ENCODE measurements at regions not wholly inside any gene's neighbourhood (a gene's known extent, or its start where the extent isn't known, plus 50 kb on each side); places are given as distances from the start of the nearest gene placed in this dataset.
"Not testable (repeated sequence)": the region's sequence is repeated elsewhere in the genome, so short reads cannot be mapped to it uniquely, and the experiment has no call there.

DNA sequence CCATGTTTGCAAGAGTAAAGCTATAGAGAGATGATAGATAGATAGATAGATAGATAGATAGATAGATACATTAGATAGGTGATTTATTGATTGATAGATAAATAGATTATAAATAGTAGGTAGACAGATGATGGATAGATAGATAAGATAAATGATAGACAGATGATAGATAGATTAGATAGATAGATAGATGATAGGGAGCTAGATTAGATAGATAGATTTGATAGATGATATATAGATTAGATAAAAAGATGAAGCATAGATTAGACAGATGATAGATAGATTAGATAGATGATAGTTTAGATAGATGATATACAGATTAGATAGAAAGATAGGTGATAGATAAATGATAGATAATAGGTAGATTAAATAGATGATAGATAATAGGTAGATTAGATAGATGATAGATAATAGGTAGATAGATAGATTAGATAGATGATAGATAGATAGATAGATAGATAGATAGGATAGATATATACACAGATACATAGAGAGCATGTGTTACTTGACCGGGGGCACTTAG, 243.3 kb upstream of the FOXK1 start:
- DNase-seq: no peak

DNA sequence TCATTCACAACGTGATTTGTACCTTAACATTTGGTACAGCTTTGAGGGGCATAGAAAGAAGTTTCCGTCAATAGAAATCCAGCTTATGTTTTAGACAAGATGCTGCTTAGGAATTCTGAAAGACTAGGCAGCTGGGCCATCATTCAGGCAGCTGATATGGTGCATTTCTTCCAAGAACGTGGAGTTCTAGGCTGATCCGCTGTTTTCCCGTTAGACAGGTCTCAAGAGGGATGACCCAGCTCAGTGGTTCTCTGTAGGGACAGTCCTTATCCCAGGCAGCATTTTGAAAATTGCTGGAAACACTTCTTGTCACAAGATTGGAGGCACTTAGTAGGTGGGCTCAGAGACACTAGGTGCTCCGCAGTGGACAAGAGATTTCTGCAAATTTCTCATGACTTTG, 242.7 kb upstream of the FOXK1 start:
- no peak for DNase-seq

DNA sequence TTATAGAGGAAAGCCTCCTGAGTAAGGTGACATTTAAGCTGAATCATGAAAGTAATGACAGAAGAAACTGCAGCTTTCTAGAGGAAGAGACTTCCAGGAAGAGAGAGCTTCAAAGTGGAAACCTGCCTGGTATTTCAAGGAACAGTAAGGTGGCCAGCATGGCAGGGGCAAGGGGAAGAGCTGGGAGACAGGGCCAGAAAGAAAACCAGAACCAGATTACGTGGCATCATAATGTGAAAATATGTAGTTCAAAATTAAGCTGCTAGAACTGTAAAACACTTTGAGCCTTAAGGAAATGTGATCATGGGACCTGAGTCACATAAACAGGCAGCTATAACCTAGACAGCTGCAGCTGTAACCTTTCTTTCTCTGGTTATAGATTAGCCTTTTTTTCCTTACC, 238.0 kb upstream of the FOXK1 start:
- DNase-seq: no peak

DNA sequence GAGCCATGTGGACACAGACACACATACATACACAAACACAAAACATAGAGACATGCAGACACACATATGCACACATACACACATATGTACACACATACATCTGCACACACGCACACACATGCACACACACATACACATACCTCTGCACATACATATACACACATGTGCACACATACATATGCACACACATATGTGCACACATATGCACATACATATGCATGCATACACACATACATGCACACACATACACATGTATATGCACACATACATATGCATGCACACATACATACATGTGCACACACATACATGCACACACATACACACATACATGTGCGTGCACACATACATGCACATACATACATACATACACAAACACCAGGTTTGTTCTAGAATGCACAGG, 236.3 kb upstream of the FOXK1 start:
- no peak for DNase-seq

DNA sequence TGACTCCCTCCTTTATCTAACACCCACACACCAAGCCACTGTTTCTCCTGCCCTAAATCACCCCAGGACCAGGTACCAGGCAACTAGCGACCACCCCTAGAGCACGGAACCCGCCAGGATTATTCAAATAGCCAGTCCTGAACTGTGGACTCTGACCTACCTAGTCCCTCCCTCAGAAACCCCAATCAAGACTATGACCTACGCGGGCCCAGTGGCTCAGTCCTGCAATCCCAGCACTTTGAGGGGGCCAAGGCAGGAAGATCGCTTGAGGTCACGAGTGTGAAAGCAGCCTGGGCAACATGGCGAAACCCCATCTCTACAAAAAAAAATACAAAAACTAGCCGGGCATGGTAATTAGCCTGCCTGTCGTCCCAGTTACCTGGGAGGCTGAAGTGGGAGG, 232.8 kb upstream of the FOXK1 start:
- no peak for DNase-seq

DNA sequence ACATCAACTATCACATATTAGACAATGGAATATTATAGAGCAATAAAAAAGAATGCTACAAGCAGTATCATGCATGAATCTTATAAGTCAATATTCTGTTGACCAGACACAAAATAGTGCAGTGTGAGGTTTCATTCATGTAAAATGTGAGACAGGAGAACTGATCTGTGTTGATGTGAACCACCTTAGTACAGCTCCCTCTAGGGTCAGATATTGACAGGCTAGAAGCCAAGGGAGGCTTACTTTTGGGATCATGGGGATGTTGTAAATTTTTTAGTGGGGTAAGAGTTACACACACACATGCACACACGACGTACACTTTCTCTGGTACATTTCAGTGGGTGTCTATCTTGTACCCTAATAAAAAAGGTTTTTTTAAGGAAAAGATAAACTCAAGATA, 231.6 kb upstream of the FOXK1 start:
- DNase-seq: no peak

DNA sequence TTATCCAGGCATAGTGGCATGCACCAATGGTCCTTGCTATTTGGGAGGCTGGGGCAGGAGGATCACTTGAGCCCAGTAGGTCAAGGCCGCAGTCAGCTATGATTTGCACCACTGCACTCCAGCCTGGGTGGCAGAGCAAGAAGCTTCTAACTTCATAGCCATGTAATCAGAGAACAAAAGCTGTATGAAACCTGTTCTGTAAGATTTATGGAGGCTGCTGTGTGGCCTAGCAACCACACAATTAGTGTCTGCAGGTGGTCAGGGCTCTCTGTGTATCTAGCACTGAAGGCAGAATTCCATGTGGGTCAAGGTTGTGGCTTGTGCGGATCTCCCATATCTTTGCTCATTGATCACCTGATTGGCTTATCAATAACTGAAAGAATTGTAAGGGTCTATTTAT, 221.5 kb upstream of the FOXK1 start:
- no peak for DNase-seq

DNA sequence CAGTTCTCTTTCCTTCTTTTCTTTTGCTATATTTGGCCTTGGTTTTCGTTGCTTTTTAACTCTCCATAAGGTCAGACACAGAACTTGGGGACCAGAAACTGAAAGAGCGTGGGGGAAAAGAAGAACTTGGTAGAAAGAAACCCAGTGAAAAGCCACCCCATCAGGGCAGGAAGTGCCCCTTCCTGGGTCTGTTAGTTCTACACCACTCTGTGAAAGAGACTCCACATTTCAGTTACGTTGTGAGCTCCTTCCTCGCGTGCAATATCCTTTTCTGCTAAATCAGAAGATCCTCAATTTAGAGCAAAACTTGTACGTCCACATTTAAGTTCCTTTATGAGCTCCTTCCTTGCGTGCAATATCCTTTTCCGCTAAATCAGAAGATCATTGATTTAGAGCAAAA, 220.6 kb upstream of the FOXK1 start:
- no peak for DNase-seq

DNA sequence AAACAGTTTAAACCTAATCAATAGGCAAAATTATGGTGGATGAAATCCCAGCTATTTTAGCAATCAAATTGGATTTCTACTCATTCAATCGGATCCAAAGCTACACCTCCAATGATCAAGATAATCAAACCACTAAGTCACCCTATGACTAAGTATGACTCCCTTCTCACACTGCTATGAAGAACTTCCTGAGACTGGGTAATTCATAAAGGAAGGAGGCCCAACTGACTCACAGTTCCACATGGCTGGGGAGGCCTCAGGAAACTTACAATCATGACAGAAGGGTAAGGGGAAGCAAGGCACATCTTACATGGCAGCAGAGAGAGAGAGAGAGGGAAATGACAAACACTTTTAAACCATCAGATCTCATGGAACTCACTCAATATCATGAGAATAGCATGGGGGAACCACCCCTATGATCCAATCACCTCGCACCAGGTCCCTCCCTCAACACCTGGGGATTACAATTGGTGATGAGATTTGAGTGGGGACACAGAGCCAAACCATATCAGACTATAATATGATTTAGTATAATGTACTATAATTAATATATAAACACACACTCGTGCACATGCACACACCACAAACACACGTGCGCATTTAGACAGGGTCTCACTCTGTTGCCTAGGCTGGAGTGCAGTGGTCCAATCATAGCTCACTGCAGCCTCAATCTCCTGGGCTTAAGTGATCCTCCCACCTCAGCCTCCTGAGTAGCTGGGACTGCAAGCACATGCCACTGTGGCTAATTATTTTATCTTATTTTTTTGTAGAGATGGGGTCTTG, 213.6 kb upstream of the FOXK1 start:
- no peak for DNase-seq

DNA sequence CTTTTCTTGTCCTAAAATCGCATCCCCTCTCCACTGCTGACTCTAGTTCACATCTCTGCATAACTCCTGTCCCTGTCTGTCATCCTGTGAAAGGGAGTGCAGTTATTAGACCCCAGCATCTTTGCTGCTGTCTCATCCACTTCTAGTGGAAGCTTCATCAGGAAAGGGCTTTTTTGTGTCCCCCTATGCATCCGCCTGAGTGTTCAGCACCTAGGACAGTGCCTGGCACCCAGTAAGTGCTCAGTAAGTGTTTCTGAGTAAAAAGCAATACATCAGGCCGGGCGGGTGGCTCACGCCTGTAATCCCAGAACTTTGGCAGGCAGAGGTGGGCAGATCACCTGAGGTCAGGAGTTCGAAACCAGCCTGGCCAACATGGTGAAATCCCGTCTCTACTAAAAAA, 211.8 kb upstream of the FOXK1 start:
- no peak for DNase-seq

DNA sequence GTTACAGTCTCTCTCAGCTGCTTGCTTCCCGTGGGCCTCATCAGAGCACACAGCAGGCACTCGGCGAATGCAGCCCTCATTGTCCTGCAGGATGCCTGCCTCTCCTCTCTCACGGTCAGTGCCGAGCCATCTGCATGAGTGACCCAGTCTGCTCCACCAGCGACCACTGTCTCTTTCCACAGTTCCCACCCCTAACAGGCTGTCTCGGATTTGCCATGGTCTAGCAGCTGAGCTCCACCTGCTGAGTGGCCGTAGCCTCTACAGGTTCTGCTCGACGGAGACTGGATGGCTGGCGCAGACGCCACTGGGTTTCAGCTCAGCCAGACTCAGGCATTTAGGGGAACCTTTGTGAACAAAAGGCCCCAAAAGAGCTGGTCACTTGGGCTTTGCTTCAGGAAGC, 209.4 kb upstream of the FOXK1 start:
- DNase-seq: no peak

DNA sequence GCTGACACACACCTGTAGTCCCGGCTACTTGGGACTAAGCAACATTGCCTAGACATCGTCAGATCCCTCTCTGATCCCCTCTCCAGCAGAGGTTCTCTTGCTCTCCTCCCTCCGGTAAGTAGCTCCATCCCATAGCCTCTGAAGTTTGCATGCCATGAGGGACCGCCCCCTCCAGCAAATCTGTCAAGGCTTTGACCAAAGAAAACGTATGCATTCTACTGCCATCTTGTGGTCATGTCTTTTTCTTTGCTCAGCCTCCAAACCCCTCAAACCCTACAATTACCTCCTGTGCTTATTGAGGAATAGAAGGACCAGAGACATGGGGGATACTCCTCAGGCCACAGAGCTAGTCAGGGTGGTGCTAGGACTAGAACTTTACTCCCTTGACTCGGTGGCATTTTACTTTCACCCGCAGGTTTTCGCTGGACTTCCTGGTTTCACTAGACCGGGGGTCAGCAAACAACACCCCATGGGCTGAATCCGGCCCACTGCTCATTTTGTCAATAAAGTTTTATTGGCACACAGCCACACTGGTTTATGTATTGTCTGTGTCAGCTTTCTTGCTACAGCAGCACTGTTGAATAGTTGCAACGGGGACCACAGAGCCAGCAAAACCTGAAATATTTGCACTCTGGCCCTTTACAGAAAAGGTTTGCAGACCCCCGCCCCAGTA, 202.6 kb upstream of the FOXK1 start:
- no peak for DNase-seq

DNA sequence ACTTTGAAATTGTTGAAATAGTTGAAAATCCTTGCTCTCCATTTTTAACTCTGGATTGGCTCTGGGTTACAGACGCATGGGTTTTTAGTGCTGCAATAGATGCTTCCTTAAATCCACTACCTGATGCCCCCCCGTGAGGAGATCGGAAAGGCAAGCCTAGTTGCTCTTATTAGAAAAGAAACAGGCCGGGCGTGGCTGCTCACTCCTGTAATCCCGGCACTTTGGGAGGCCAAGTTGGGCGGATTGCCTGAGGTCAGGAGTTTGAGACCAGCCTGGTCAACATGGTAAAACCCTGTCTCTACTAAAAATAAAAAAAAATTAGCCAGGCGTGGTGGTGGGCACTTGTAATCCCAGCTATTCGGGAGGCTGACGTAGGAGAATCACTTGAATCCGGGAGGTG, 202.0 kb upstream of the FOXK1 start:
- DNase-seq: not testable (repeated sequence)

DNA sequence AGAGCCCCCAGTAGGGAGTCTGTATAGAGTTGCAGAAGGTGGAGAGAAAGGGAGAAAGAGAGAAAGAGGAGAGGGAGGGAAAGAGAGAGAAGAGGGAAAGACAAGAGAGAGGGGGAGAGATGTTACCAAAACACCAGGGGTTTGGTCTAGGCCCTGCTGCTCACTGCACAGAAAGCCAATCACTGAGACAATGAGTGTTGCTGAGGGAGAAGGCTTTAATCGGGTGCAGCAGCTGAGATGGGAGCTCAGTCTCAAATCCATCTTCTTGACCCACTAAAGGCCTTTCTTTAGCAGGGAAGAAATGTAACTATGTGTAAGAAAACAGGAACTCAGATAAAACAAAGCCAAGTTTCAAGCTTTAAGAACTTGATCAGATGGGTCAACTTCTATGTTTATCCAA, 198.2 kb upstream of the FOXK1 start:
- no peak for DNase-seq

DNA sequence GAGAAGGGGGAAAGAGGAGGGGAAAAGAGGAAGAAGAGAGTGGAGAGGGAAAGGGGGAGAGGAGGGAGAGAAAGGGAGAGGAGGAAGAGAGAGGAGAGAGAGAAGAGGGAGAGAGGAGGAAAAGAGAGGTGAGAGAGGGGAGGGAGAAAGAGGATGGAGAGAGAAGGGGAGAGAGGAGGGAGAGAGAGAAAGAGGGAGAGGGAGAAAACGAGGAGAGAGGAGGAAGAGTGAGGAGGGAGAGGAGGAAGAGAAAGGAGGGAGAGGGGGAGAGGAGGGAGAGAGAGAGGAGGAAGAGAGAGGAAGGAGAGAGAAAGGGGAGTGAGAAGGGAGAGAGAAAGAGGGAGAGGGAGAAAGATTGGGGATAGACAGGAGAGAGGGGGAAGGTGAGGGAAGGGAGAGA, 197.6 kb upstream of the FOXK1 start:
- no peak for DNase-seq

DNA sequence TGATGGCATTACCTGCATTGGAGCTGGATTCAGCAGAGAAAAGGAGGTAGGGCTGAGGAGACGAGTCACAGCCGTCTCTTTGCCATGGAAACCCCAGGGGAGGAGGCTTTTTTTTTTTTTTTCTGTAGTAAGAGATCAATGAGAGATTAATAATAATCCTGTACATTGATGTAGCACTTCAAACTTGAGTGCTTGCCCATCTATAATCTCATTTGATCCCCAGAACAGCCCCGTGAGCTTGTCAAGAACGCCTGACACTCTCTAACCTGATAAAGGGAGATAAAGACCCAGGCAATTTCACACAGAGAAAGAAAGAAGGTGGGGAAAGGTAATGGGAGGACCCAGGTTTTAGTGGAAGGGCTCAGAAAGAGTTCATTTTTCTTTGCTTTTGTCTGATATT, 195.2 kb upstream of the FOXK1 start:
- no peak for DNase-seq

DNA sequence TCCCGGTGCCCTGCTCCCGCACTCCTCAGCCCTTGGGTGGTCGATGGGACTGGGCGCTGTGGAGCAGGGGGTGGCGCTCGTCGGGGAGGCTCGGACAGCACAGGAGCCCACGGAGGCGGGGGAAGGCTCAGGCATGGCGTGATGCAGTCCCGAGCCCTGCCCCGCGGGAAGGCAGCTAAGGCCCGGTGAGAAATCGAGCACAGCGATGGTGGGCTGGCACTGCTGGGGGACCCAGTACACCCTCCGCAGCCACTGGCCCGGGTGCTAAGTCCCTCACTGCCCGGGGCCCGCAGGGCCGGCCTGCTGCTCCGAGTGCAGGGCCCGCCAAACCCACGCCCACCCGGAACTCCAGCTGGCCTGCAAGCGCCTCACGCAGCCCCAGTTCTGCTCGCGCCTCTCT, 185.2 kb upstream of the FOXK1 start:
- not testable (repeated sequence) for DNase-seq

DNA sequence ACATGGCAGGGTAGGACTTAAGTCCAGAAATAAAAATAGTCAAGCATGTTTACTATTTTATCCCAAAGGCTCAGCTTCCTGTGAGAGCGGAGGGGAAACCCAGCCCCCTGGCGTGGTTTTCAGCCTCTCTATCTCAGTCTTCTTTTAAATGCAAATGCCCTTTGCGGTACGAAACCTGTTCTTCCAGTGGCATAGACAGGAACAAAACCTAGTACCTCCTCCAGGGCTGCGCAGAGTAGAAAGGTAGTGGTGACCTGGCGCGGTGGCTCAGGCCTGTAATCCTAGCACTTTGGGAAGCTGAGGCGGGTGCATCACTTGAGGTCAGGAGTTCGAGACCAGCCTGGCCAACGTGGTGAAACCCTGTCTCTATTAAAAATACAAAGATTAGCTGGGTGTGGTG, 181.3 kb upstream of the FOXK1 start:
- no peak for DNase-seq

DNA sequence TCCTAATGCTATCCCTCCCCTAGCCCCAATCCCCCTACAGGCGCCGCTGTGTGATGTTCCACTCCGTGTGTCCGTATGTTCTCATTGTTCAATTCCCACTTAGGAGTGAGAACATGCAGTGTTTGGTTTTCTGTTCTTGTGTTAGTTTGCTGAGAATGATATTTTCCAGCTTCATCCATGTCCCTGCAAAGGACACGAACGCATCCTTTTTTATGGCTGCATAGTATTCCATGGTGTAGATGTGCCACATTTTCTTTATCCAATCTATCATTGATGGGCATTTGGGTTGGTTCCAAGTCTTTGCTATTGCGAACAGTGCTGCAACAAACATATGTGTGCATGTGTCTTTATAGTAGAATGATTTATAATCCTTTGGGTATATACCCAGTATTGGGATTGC, 174.2 kb upstream of the FOXK1 start:
- not testable (repeated sequence) for DNase-seq

DNA sequence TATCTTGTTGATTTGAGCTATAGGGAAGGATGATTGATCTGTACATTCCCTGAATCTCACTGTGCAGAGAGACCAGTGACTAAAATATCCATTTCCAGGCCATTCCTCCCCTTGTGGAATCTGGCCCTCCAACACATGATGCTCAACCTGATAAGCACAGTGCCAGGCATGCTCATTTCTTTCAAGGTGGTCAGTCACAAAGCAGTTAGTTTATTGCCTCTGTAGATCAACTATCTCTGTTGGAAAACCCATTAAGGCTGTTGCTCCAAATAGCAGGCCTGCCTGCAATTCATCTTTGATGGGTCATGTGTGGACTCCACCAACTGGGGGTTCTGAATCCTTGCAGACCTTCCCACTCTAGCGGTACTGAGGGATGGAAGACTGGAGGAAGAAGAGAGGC, 168.6 kb upstream of the FOXK1 start:
- no peak for DNase-seq

DNA sequence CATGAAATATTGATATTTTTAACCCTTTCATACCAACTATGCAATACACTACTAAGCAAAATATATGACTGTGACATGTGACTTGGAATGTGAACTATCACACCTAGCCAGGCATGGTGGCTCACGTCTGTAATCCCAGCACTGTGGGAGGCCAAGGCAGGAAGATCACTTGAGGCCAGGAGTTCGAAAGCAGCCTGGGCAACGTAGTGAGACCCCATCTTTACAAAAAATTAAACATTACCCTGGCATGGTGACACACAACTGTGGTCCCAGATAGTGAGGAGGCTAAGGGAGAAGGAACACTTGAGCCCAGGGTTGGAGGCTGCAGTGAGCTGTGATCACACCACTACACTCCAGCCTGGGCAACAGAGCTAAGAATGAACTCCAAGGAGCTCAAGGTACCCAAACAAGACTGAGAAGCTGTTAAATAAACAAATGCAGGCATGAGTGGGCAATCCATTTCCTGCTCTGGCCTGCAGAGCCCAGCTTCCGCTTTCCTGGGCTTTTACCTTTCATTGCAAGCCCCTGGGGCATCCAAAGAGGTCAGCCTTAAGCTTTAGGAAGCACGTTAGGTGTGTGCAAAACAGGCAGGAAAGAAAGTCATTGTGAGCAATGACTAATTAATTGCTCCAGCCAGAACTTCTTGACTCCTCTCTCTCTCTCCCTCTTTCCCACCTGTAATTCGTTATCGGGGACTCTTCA, 162.1 kb upstream of the FOXK1 start:
- no peak for DNase-seq

DNA sequence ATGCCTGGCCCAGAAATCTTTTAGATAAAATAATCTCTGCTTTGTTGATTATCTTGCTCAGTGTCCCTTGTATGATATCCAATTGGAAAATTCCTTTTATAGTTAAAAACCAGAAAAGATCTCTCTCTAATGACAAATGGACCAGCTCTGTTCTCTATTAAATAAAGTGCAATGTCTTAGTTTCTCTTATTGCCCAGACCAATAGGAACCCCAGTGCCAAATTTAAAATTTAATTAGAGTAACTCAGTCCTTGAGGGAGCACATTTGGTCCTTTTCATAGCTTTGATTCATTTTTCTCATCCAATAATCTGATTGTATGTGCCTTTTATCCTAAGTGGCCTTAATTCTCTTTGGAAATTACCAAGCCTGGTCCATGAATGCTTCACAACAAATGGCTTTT, 158.9 kb upstream of the FOXK1 start:
- DNase-seq: no peak

DNA sequence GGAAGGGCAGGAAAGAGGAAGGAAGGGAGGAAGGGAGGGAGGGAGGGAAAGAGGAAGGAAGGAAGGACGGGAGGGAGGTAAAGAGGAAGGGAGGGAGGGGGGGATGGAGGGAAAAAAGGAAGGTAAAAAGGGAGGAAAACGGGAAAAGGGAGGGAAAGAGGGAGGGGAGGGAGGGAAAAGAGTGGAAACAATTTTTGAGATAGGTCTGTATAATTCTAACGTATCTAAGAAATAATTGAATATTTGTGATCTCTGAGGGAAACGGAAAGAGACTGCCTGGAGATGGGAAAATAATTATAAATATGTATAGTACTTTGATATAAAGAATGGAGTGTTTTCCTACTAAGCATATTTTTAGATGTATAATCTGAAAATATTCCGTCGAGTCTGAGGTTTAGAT, 158.2 kb upstream of the FOXK1 start:
- no peak for DNase-seq

DNA sequence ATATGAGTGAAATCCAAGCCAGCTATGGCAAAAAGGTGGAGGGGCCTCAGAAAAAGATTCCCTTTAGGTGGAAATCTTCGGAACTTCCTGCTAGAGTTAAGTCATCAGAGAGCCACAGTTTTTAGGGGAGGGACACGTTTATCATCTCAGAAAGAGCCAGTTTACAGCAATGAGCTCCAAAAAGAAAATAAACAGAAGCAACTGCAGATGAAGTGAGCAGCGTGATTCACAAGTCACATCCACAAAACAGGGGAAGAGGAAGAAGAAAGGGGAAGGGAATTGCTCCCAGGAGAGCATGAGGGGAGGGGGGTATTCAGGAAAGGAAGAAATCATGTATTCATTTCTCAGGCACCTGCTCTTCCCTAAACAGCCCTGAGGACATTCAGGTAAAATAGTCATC, 156.2 kb upstream of the FOXK1 start:
- no peak for DNase-seq

All from CD4-positive, alpha-beta T cell treated with Interleukin-6 for 4 hours (primary cell).